Activated CD4-positive, alpha-beta T cell treated with anti-CD3 and anti-CD28 coated beads, Interleukin-2, amount 10 ng/mL, durations not matched to agents 24 days and 14 days (primary cell): ENCODE measurements at regions not wholly inside any gene's neighbourhood (a gene's known extent, or its start where the extent isn't known, plus 50 kb on each side); places are given as distances from the start of the nearest gene placed in this dataset.

Experiments
- DNase-seq: peaks from one replicate; pipeline ENCODE4 v3.0.0; 2022
- H3K27ac Mint-ChIP-seq: one replicate; pipeline ENCODE4 v1.8.0; 2022; ENCODE audit warnings: mild to moderate bottlenecking, mixed read lengths
- H3K27me3 Mint-ChIP-seq: one replicate; pipeline ENCODE4 v1.8.0; 2022; ENCODE audit warnings: mixed read lengths
- H3K36me3 Mint-ChIP-seq: one replicate; pipeline ENCODE4 v1.8.0; 2022; ENCODE audit warnings: low read depth, mild to moderate bottlenecking, mixed read lengths
- H3K4me1 Mint-ChIP-seq: one replicate; pipeline ENCODE4 v1.8.0; 2021; ENCODE audit warnings: mixed read lengths
- H3K4me3 Mint-ChIP-seq: one replicate; pipeline ENCODE4 v1.8.0; 2022; ENCODE audit warnings: mild to moderate bottlenecking, moderate library complexity, mixed read lengths
- H3K9me3 Mint-ChIP-seq: one replicate; pipeline ENCODE4 v1.8.0; 2021; ENCODE audit warnings: mixed read lengths
- intact Hi-C: fragments of 100-400 bp; cut with micrococcal nuclease; formaldehyde crosslinking; loops from one replicate; pipeline ENCODE4 v1.15.1; 2023

- no peak overlapping the region for H3K4me3 Mint-ChIP-seq
- H3K27me3 Mint-ChIP-seq: peaks cover 4% of the 10 kb centered on the region
- H3K9me3 Mint-ChIP-seq: no peaks in the 10 kb centered on the region
- H3K27ac Mint-ChIP-seq: no peak overlapping the region
- intact Hi-C loops: no loop called here
- no peaks in the 10 kb centered on the region for H3K36me3 Mint-ChIP-seq
- no peaks in the 10 kb centered on the region for H3K4me1 Mint-ChIP-seq
- DNase-seq: no peak
Observed at GRCh38 chr7:135812148-135812547, 63.5 kb upstream of the FAM180A start.

GRCh38 chr7:135811506-135811905 lies 62.9 kb upstream of the FAM180A start:
- intact Hi-C loops: no loop called here
- peaks cover 4% of the 10 kb centered on the region for H3K27me3 Mint-ChIP-seq
- no peak overlapping the region for H3K4me3 Mint-ChIP-seq
- H3K9me3 Mint-ChIP-seq: no peaks in the 10 kb centered on the region
- no peak for DNase-seq
- no peaks in the 10 kb centered on the region for H3K36me3 Mint-ChIP-seq
- H3K27ac Mint-ChIP-seq: no peak overlapping the region
- no peaks in the 10 kb centered on the region for H3K4me1 Mint-ChIP-seq

GRCh38 chr7:135808206-135808605 lies 59.6 kb upstream of the FAM180A start:
- no peak for DNase-seq
- Mint-ChIP-seq H3K27ac (no peak overlapping the region), H3K4me1 (no peaks in the 10 kb centered on the region), H3K9me3 (no peaks in the 10 kb centered on the region), H3K36me3 (no peaks in the 10 kb centered on the region), H3K4me3 (no peak overlapping the region), H3K27me3 (peaks cover 4% of the 10 kb centered on the region)
- intact Hi-C loops: loop anchor here (10.0 kb wide), 1 partner anchor 597 kb away; no protein-coding TSS in a partner anchor

GRCh38 chr7:135803143-135803542 lies 54.5 kb upstream of the FAM180A start:
- no peak for DNase-seq
- no peaks in the 10 kb centered on the region for H3K9me3 Mint-ChIP-seq
- H3K36me3 Mint-ChIP-seq: no peaks in the 10 kb centered on the region
- intact Hi-C loops: loop anchor here (5.0 to 10.0 kb wide), 2 partner anchors 602 to 1649 kb away; no protein-coding TSS in a partner anchor
- no peak overlapping the region for H3K27ac Mint-ChIP-seq
- no peak overlapping the region for H3K4me3 Mint-ChIP-seq
- peaks cover 9% of the 10 kb centered on the region for H3K27me3 Mint-ChIP-seq
- H3K4me1 Mint-ChIP-seq: peaks cover 2% of the 10 kb centered on the region

- no peak for DNase-seq
- H3K4me1 Mint-ChIP-seq: peaks cover 2% of the 10 kb centered on the region
- H3K9me3 Mint-ChIP-seq: no peaks in the 10 kb centered on the region
- no peak overlapping the region for H3K4me3 Mint-ChIP-seq
- intact Hi-C loops: loop anchor here (5.0 to 10.0 kb wide), 2 partner anchors 602 to 1650 kb away; no protein-coding TSS in a partner anchor
- H3K27me3 Mint-ChIP-seq: peaks cover 9% of the 10 kb centered on the region
- no peak overlapping the region for H3K27ac Mint-ChIP-seq
- no peaks in the 10 kb centered on the region for H3K36me3 Mint-ChIP-seq
Observed at GRCh38 chr7:135802697-135803096, 54.1 kb upstream of the FAM180A start.

- Mint-ChIP-seq H3K27ac (no peak overlapping the region), H3K4me1 (peaks cover 2% of the 10 kb centered on the region), H3K4me3 (no peak overlapping the region), H3K9me3 (no peaks in the 10 kb centered on the region), H3K27me3 (peaks cover 9% of the 10 kb centered on the region), H3K36me3 (no peaks in the 10 kb centered on the region)
- no peak for DNase-seq
- intact Hi-C loops: loop anchor here (1.0 to 10.0 kb wide), 3 partner anchors 207 to 1650 kb away; no protein-coding TSS in a partner anchor
Observed at GRCh38 chr7:135801877-135802276, 53.3 kb upstream of the FAM180A start.

- Mint-ChIP-seq H3K36me3 (no peaks in the 10 kb centered on the region), H3K9me3 (no peaks in the 10 kb centered on the region), H3K27ac (no peak overlapping the region), H3K27me3 (peaks cover 9% of the 10 kb centered on the region), H3K4me1 (peaks cover 2% of the 10 kb centered on the region), H3K4me3 (no peak overlapping the region)
- DNase-seq: peak; percentile 83
- intact Hi-C loops: loop anchor here (1.0 to 10.0 kb wide), 3 partner anchors 208 to 1651 kb away; no protein-coding TSS in a partner anchor
Observed at GRCh38 chr7:135801045-135801693, 52.6 kb upstream of the FAM180A start.

GRCh38 chr7:135800560-135800959 lies 51.9 kb upstream of the FAM180A start:
- intact Hi-C loops: loop anchor here (5.0 to 10.0 kb wide), 2 partner anchors 604 to 1652 kb away; no protein-coding TSS in a partner anchor
- H3K27me3 Mint-ChIP-seq: peaks cover 9% of the 10 kb centered on the region
- peaks cover 2% of the 10 kb centered on the region for H3K4me1 Mint-ChIP-seq
- H3K36me3 Mint-ChIP-seq: no peaks in the 10 kb centered on the region
- H3K9me3 Mint-ChIP-seq: no peaks in the 10 kb centered on the region
- DNase-seq: no peak
- H3K27ac Mint-ChIP-seq: no peak overlapping the region
- H3K4me3 Mint-ChIP-seq: no peak overlapping the region

GRCh38 chr7:135799881-135800280 lies 51.3 kb upstream of the FAM180A start:
- intact Hi-C loops: loop anchor here (5.0 to 10.0 kb wide), 3 partner anchors 125 to 1652 kb away; no protein-coding TSS in a partner anchor

More at GRCh38 chr7:135799881-135800280, 51.3 kb upstream of the FAM180A start:
- Mint-ChIP-seq H3K4me1 (peaks cover 2% of the 10 kb centered on the region), H3K36me3 (no peaks in the 10 kb centered on the region), H3K4me3 (no peak overlapping the region), H3K9me3 (no peaks in the 10 kb centered on the region), H3K27ac (no peak overlapping the region), H3K27me3 (peaks cover 9% of the 10 kb centered on the region)
- DNase-seq: no peak
